ENCODE measurements at regions not wholly inside any gene's neighbourhood (a gene's known extent, or its start where the extent isn't known, plus 50 kb on each side); places are given as distances from the start of the nearest gene placed in this dataset.
"Not testable (repeated sequence)": the region's sequence is repeated elsewhere in the genome, so short reads cannot be mapped to it uniquely, and the experiment has no call there.

- no peak for DNase-seq
These were observed 933.4 kb downstream of the KCNJ2 start for GRCh38 chr17:71102777-71103176.

DNA sequence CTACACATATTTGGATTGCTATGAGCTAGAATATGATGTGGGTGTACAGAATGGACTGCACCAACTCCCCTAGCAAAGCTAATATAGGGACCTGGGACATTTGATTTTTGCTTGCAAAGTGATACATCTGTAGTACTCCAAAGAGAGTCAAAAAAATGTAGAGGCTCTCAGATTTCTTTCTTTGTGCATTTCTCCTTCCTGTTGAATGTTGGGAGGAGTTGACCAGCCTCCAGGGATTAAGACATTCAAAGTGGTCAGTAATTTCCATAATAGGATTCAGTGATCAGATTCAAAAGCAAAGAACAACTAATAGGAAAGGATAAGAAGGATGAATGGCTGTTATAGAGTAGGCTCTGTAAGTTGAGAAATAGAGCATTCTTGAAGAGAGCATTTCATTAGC is 934.9 kb downstream of the KCNJ2 start:
- DNase-seq = no peak

- not testable (repeated sequence) for DNase-seq
These were observed 936.7 kb downstream of the KCNJ2 start for GRCh38 chr17:71106056-71106455.

GRCh38 chr17:71107136-71107535 is 937.8 kb downstream of the KCNJ2 start:
- DNase-seq = no peak

- DNase-seq = no peak
These were observed 940.4 kb downstream of the KCNJ2 start for GRCh38 chr17:71109697-71110096.

GRCh38 chr17:71110326-71110725 is 941.0 kb downstream of the KCNJ2 start:
- no peak for DNase-seq

GRCh38 chr17:71111460-71111859 is 942.1 kb downstream of the KCNJ2 start:
- no peak for DNase-seq

DNA sequence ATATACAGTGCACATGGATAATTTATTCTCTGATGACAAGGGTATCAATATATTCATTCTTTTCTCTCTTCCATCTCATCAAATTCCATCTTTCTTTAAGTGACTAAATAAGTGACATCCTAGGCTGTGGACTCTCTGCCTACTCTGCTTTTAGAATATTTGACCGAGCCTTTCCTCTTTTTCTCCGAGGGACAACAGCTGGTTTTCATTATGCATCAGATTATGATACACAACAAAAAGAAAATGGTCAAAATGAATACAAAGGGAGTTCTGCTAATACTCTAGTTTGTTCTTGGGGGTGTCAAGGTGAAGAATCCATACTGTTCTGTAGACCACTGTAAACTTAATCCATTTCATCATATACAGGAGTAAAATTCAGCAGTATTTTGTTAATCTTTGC is 942.6 kb downstream of the KCNJ2 start:
- no peak for DNase-seq

GRCh38 chr17:71113347-71113746 is 944.0 kb downstream of the KCNJ2 start:
- DNase-seq = no peak

GRCh38 chr17:71114911-71115668 is 945.8 kb downstream of the KCNJ2 start:
- DNase-seq = no peak

DNA sequence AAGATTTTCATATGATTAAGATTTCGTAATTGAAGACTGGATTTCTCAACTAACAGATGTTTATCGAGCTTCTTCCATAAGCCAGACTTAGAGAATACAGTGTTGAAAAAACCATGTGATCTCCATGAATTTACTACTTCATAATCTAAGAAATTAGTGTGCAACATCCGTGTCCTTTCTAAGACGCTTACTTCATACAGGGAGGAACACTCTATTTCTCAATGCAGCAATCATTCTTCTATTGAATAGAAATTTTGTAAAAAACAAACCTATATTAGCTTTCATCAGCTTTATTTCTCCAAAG is 946.3 kb downstream of the KCNJ2 start:
- DNase-seq = no peak

DNA sequence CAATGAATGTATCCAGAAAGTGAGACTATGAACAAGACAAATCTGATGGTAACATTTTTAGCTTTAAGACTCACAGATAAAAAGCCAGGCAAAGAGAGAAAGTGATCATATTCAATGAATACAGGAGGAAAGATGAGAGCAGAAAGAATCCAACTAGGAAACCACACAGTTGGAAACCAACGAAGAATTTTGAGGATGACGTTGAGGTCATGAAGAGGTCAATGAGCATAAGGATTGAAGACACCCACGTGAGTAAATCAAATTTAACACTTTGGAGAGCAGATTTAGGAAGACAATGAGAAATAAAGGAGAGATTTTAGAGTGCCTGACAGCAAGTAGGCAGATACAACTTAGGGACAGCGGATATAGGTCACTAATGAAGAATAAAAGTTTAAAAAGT is 948.1 kb downstream of the KCNJ2 start:
- peak; percentile 5 for DNase-seq

DNA sequence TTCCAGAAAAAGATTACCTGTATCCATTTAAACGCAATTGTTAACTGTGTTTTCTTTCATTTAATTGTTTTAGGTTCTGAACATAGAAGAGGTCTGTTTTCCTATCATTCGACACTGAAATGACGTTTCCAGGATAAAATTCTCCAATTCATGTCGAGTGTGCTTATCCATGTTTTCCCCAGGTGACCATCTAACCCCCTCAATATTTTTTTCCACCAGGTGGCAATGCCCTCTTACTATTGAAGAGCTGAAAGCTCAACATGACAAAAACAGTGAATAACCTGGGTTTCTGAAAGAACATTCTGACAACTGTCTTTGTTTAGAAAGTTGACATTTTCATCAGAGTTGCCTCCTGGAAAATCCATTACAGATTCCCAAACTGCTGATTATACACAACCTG is 948.7 kb downstream of the KCNJ2 start:
- DNase-seq = peak; percentile 8

GRCh38 chr17:71127416-71127815 is 958.1 kb downstream of the KCNJ2 start:
- DNase-seq = no peak

GRCh38 chr17:71142333-71142732 is 973.0 kb downstream of the KCNJ2 start:
- DNase-seq = no peak

DNA sequence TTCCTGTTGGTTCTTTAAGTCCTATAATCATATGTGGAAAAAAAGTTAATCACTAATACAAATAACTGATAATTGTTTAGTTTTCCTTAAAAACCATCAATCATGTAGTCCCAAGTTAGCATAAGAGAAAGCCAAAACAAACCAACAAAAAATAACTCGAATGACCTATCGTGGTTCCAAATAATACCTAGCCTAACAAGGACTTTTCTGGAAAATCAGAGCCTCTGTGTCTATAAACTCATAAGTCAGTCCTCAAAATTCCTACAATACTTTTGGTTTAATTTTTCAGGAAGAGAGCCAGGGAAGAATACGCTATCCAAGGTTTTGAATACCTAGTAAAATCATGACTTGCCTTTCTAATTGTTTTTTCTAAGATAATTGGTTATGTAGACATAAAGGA is 975.3 kb upstream of the SOX9 start:
- no peak for DNase-seq

GRCh38 chr17:71147906-71148305 is 972.9 kb upstream of the SOX9 start:
- no peak for DNase-seq

DNA sequence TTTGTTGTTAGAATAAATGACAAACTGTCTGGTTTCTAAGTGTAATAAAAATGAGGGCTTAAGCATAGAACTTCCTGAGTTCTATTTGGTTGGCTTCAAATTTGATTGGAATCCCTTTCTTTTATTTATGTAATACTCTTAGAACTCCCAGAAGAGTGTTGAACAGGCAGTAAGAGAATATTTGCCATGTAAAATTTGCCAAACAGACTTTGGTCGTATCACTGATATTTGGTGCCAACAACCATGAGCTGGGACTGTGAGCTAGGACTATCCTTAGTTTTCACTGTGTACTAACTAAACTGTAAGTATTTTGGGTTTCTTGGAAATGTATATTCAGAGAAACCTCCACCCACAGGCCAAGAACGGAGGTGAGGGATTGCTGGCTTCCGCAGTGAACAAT is 971.2 kb upstream of the SOX9 start:
- DNase-seq = no peak

DNA sequence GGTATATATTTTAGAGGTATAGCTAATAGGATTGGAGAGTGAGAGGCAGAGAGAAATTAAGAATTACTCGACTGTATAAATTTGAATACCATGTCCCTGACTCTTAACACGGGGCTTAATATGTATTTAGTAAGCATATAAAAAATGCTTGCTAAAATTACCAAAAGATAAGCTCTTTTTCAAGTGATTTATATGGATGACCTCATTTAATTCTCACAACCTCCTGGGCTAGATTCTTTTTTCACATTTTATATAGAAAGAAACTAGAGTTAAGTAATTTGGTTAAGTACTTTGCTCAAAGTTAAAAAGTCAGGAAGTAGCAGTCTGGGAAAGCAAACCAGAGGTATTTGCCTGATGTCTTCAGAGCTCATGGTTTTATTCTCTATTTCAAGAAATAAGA is 963.5 kb upstream of the SOX9 start:
- no peak for DNase-seq

DNA sequence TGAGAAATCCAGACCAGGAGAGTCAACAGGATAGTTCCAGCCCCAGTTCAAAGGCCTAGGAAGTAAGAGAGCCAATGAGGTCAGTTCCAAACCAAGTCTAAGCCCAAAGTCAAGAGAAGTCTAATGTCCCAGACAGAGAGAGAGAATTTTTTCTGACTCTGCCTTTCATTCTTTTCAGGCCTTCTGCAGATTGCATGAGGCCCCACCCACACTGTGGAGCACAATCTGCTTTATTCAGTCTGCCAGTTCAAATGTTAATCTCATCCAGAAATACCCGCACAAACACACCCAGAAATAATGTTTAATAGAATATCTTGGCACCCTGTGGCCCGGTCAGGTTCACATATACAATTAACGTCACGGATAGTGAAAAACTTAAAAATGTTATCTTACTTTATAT is 962.4 kb upstream of the SOX9 start:
- no peak for DNase-seq

GRCh38 chr17:71163121-71163812 is 957.6 kb upstream of the SOX9 start:
- DNase-seq = no peak

DNA sequence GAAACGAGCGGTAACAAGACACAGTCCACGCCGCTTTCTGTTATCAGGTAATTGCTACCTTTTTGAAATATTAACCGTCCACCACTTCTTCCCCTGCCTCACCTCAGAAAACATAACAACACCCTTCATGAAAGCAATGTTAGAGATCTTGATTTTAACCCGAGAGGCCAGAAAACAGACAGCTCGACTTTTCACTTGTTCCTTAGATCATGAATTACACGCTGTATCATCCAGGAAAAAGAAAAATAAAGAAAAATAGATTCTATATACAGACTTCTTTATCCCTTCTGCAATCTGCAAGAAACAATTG is 957.1 kb upstream of the SOX9 start:
- no peak for DNase-seq

GRCh38 chr17:71164561-71164960 is 956.3 kb upstream of the SOX9 start:
- DNase-seq = no peak

DNA sequence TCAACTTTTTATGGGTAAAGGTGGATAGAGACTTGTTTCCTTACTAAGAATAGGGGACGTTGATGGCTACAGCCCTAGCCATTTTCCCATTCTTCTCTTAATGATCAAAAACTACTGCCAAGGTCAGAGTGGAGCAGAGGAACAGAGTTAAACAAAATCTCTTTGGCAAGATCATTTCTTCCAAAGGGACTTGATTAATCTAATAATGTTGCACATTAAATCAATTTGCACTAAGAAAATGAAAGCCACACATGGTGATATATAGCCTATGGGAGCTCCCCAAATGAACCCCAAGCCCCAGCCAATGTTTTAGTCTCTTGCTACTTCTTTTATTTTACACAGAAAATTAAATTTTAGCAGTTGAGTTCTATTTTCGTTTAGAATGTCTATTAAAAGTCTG is 954.5 kb upstream of the SOX9 start:
- DNase-seq = no peak

Measured in fibroblast of skin of back (primary cell).